Dermis blood vessel endothelial cell (primary cell): ENCODE measurements at regions not wholly inside any gene's neighbourhood (a gene's known extent, or its start where the extent isn't known, plus 50 kb on each side); places are given as distances from the start of the nearest gene placed in this dataset.
"Not testable (repeated sequence)": the region's sequence is repeated elsewhere in the genome, so short reads cannot be mapped to it uniquely, and the experiment has no call there.

Experiments used
- DNase-seq: peaks from one replicate; pipeline ENCODE4 v3.0.0; 2010

GRCh38 chr1:5812295-5812694 is 179.9 kb downstream of the NPHP4 start:
- no peak for DNase-seq

- no peak for DNase-seq
Observed at GRCh38 chr1:5811419-5811818, 180.8 kb downstream of the NPHP4 start.

GRCh38 chr1:5810553-5811270 is 181.5 kb downstream of the NPHP4 start:
- no peak for DNase-seq

- no peak for DNase-seq
Observed at GRCh38 chr1:5810131-5810530, 182.1 kb downstream of the NPHP4 start.

GRCh38 chr1:5809207-5809788 is 182.9 kb downstream of the NPHP4 start:
- no peak for DNase-seq

- DNase-seq = no peak
Observed at GRCh38 chr1:5803851-5804250, 188.4 kb downstream of the NPHP4 start.

GRCh38 chr1:5802606-5803005 is 189.6 kb downstream of the NPHP4 start:
- no peak for DNase-seq

GRCh38 chr1:5798904-5799303 is 193.3 kb downstream of the NPHP4 start:
- no peak for DNase-seq

- DNase-seq = no peak
Observed at GRCh38 chr1:5798151-5798730, 194.0 kb downstream of the NPHP4 start.

GRCh38 chr1:5796028-5796427 is 196.2 kb downstream of the NPHP4 start:
- DNase-seq = no peak

- no peak for DNase-seq
Observed at GRCh38 chr1:5794279-5794678, 197.9 kb downstream of the NPHP4 start.

- no peak for DNase-seq
Observed at GRCh38 chr1:5793516-5793915, 198.7 kb downstream of the NPHP4 start.

- DNase-seq = no peak
Observed at GRCh38 chr1:5781079-5781478, 211.1 kb downstream of the NPHP4 start.

- no peak for DNase-seq
Observed at GRCh38 chr1:5780324-5780716, 211.9 kb downstream of the NPHP4 start.

GRCh38 chr1:5779608-5780323 is 212.5 kb downstream of the NPHP4 start:
- DNase-seq = no peak

- no peak for DNase-seq
Observed at GRCh38 chr1:5776035-5776550, 216.1 kb downstream of the NPHP4 start.

- no peak for DNase-seq
Observed at GRCh38 chr1:5774019-5774418, 218.2 kb downstream of the NPHP4 start.

- DNase-seq = no peak
Observed at GRCh38 chr1:5771788-5772187, 220.4 kb downstream of the NPHP4 start.

GRCh38 chr1:5770981-5771765 is 221.1 kb downstream of the NPHP4 start:
- DNase-seq = no peak

GRCh38 chr1:5769760-5770159 is 222.5 kb downstream of the NPHP4 start:
- no peak for DNase-seq

GRCh38 chr1:5769146-5769545 is 223.1 kb downstream of the NPHP4 start:
- no peak for DNase-seq

GRCh38 chr1:5768014-5768413 is 224.2 kb downstream of the NPHP4 start:
- no peak for DNase-seq

GRCh38 chr1:5766996-5767395 is 225.2 kb downstream of the NPHP4 start:
- not testable (repeated sequence) for DNase-seq
